ENCODE measurements at regions not wholly inside any gene's neighbourhood (a gene's known extent, or its start where the extent isn't known, plus 50 kb on each side); places are given as distances from the start of the nearest gene placed in this dataset.

GRCh38 chr1:73644198-73644597 lies 553.8 kb downstream of the LRRIQ3 start:
- Histone ChIP-seq H3K36me3 (ENCODE audit: insufficient read depth, low read length) (no peaks in the 10 kb centered on the region), H3K9me3 (replicated peaks; ENCODE audit: low read length) (peaks cover 3% of the 10 kb centered on the region), H3K4me2 (ENCODE audit: low read length) (no peak overlapping the region), H3K9ac (ENCODE audit: low read depth, low read length) (no peak overlapping the region), H3K4me1 (ENCODE audit: control insufficient read depth, insufficient read depth, low read length) (no peaks in the 10 kb centered on the region), H3K27me3 (ENCODE audit: control insufficient read depth, insufficient read depth, low read length) (no peaks in the 10 kb centered on the region), H3K4me3 (ENCODE audit: low read length) (no peak overlapping the region)

GRCh38 chr1:73639494-73639893 lies 558.5 kb downstream of the LRRIQ3 start:
- Histone ChIP-seq H3K4me1 (ENCODE audit: control insufficient read depth, insufficient read depth, low read length) (no peaks in the 10 kb centered on the region), H3K9me3 (replicated peaks; ENCODE audit: low read length) (no peaks in the 10 kb centered on the region), H3K4me3 (ENCODE audit: low read length) (no peak overlapping the region), H3K9ac (ENCODE audit: low read depth, low read length) (no peak overlapping the region), H3K36me3 (ENCODE audit: insufficient read depth, low read length) (no peaks in the 10 kb centered on the region), H3K27me3 (ENCODE audit: control insufficient read depth, insufficient read depth, low read length) (no peaks in the 10 kb centered on the region), H3K4me2 (ENCODE audit: low read length) (no peak overlapping the region)

- Histone ChIP-seq H3K27me3 (ENCODE audit: control insufficient read depth, insufficient read depth, low read length) (no peaks in the 10 kb centered on the region), H3K4me2 (ENCODE audit: low read length) (no peak overlapping the region), H3K4me1 (ENCODE audit: control insufficient read depth, insufficient read depth, low read length) (no peaks in the 10 kb centered on the region), H3K9ac (ENCODE audit: low read depth, low read length) (no peak overlapping the region), H3K36me3 (ENCODE audit: insufficient read depth, low read length) (no peaks in the 10 kb centered on the region), H3K4me3 (ENCODE audit: low read length) (no peak overlapping the region), H3K9me3 (replicated peaks; ENCODE audit: low read length) (no peaks in the 10 kb centered on the region)
These were observed 560.7 kb downstream of the LRRIQ3 start for GRCh38 chr1:73637264-73637663.

GRCh38 chr1:73635021-73635420 lies 563.0 kb downstream of the LRRIQ3 start:
- Histone ChIP-seq H3K9ac (ENCODE audit: low read depth, low read length) (no peak overlapping the region), H3K4me3 (ENCODE audit: low read length) (no peak overlapping the region), H3K4me1 (ENCODE audit: control insufficient read depth, insufficient read depth, low read length) (no peaks in the 10 kb centered on the region), H3K4me2 (ENCODE audit: low read length) (no peak overlapping the region), H3K36me3 (ENCODE audit: insufficient read depth, low read length) (no peaks in the 10 kb centered on the region), H3K27me3 (ENCODE audit: control insufficient read depth, insufficient read depth, low read length) (no peaks in the 10 kb centered on the region), H3K9me3 (replicated peaks; ENCODE audit: low read length) (no peaks in the 10 kb centered on the region)

- Histone ChIP-seq H3K27me3 (ENCODE audit: control insufficient read depth, insufficient read depth, low read length) (no peaks in the 10 kb centered on the region), H3K4me1 (ENCODE audit: control insufficient read depth, insufficient read depth, low read length) (no peaks in the 10 kb centered on the region), H3K36me3 (ENCODE audit: insufficient read depth, low read length) (no peaks in the 10 kb centered on the region), H3K4me2 (ENCODE audit: low read length) (no peak overlapping the region), H3K9ac (ENCODE audit: low read depth, low read length) (no peak overlapping the region), H3K4me3 (ENCODE audit: low read length) (no peak overlapping the region), H3K9me3 (replicated peaks; ENCODE audit: low read length) (no peaks in the 10 kb centered on the region)
These were observed 570.3 kb downstream of the LRRIQ3 start for GRCh38 chr1:73627723-73628122.

- H3K4me3 ChIP-seq (ENCODE audit: low read length), result no peak overlapping the region
- no peak overlapping the region for H3K9ac ChIP-seq (ENCODE audit: low read depth, low read length)
- H3K36me3 ChIP-seq (ENCODE audit: insufficient read depth, low read length), result no peaks in the 10 kb centered on the region
- no peaks in the 10 kb centered on the region for H3K27me3 ChIP-seq (ENCODE audit: control insufficient read depth, insufficient read depth, low read length)
- H3K9me3 ChIP-seq (replicated peaks; ENCODE audit: low read length), result no peaks in the 10 kb centered on the region
- no peak overlapping the region for H3K4me2 ChIP-seq (ENCODE audit: low read length)
- H3K4me1 ChIP-seq (ENCODE audit: control insufficient read depth, insufficient read depth, low read length), result no peaks in the 10 kb centered on the region
These were observed 571.6 kb downstream of the LRRIQ3 start for GRCh38 chr1:73626326-73626725.

GRCh38 chr1:73623946-73624345 lies 574.0 kb downstream of the LRRIQ3 start:
- no peak overlapping the region for H3K4me2 ChIP-seq (ENCODE audit: low read length)
- H3K4me1 ChIP-seq (ENCODE audit: control insufficient read depth, insufficient read depth, low read length), result no peaks in the 10 kb centered on the region
- H3K4me3 ChIP-seq (ENCODE audit: low read length), result no peak overlapping the region
- no peaks in the 10 kb centered on the region for H3K27me3 ChIP-seq (ENCODE audit: control insufficient read depth, insufficient read depth, low read length)
- H3K9me3 ChIP-seq (replicated peaks; ENCODE audit: low read length), result no peaks in the 10 kb centered on the region
- H3K9ac ChIP-seq (ENCODE audit: low read depth, low read length), result no peak overlapping the region
- no peaks in the 10 kb centered on the region for H3K36me3 ChIP-seq (ENCODE audit: insufficient read depth, low read length)

- H3K4me1 ChIP-seq (ENCODE audit: control insufficient read depth, insufficient read depth, low read length), result no peaks in the 10 kb centered on the region
- H3K9me3 ChIP-seq (replicated peaks; ENCODE audit: low read length), result peaks cover 7% of the 10 kb centered on the region
- no peak overlapping the region for H3K4me2 ChIP-seq (ENCODE audit: low read length)
- no peaks in the 10 kb centered on the region for H3K36me3 ChIP-seq (ENCODE audit: insufficient read depth, low read length)
- no peak overlapping the region for H3K4me3 ChIP-seq (ENCODE audit: low read length)
- no peak overlapping the region for H3K9ac ChIP-seq (ENCODE audit: low read depth, low read length)
- H3K27me3 ChIP-seq (ENCODE audit: control insufficient read depth, insufficient read depth, low read length), result no peaks in the 10 kb centered on the region
These were observed 580.8 kb downstream of the LRRIQ3 start for GRCh38 chr1:73617145-73617544.

- no peaks in the 10 kb centered on the region for H3K27me3 ChIP-seq (ENCODE audit: control insufficient read depth, insufficient read depth, low read length)
- H3K9me3 ChIP-seq (replicated peaks; ENCODE audit: low read length), result no peaks in the 10 kb centered on the region
- H3K9ac ChIP-seq (ENCODE audit: low read depth, low read length), result no peak overlapping the region
- H3K36me3 ChIP-seq (ENCODE audit: insufficient read depth, low read length), result no peaks in the 10 kb centered on the region
- H3K4me1 ChIP-seq (ENCODE audit: control insufficient read depth, insufficient read depth, low read length), result no peaks in the 10 kb centered on the region
- no peak overlapping the region for H3K4me3 ChIP-seq (ENCODE audit: low read length)
- H3K4me2 ChIP-seq (ENCODE audit: low read length), result no peak overlapping the region
These were observed 586.3 kb downstream of the LRRIQ3 start for GRCh38 chr1:73611681-73612080.

GRCh38 chr1:73604739-73605138 lies 593.2 kb downstream of the LRRIQ3 start:
- H3K27me3 ChIP-seq (ENCODE audit: control insufficient read depth, insufficient read depth, low read length), result no peaks in the 10 kb centered on the region
- H3K9ac ChIP-seq (ENCODE audit: low read depth, low read length), result no peak overlapping the region
- no peaks in the 10 kb centered on the region for H3K9me3 ChIP-seq (replicated peaks; ENCODE audit: low read length)
- H3K4me1 ChIP-seq (ENCODE audit: control insufficient read depth, insufficient read depth, low read length), result no peaks in the 10 kb centered on the region
- H3K4me3 ChIP-seq (ENCODE audit: low read length), result no peak overlapping the region
- H3K4me2 ChIP-seq (ENCODE audit: low read length), result no peak overlapping the region
- no peaks in the 10 kb centered on the region for H3K36me3 ChIP-seq (ENCODE audit: insufficient read depth, low read length)

- H3K4me1 ChIP-seq (ENCODE audit: control insufficient read depth, insufficient read depth, low read length), result no peaks in the 10 kb centered on the region
- H3K9ac ChIP-seq (ENCODE audit: low read depth, low read length), result no peak overlapping the region
These were observed 593.8 kb downstream of the LRRIQ3 start for GRCh38 chr1:73604211-73604610.

GRCh38 chr1:73593804-73594203 lies 604.2 kb downstream of the LRRIQ3 start:
- no peaks in the 10 kb centered on the region for H3K36me3 ChIP-seq (ENCODE audit: insufficient read depth, low read length)
- no peak overlapping the region for H3K9ac ChIP-seq (ENCODE audit: low read depth, low read length)
- no peak overlapping the region for H3K4me2 ChIP-seq (ENCODE audit: low read length)
- no peaks in the 10 kb centered on the region for H3K27me3 ChIP-seq (ENCODE audit: control insufficient read depth, insufficient read depth, low read length)
- no peaks in the 10 kb centered on the region for H3K4me1 ChIP-seq (ENCODE audit: control insufficient read depth, insufficient read depth, low read length)
- H3K4me3 ChIP-seq (ENCODE audit: low read length), result no peak overlapping the region
- no peaks in the 10 kb centered on the region for H3K9me3 ChIP-seq (replicated peaks; ENCODE audit: low read length)

More at GRCh38 chr1:73604211-73604610, 593.8 kb downstream of the LRRIQ3 start:
- Histone ChIP-seq H3K4me3 (ENCODE audit: low read length) (no peak overlapping the region), H3K36me3 (ENCODE audit: insufficient read depth, low read length) (no peaks in the 10 kb centered on the region), H3K9me3 (replicated peaks; ENCODE audit: low read length) (no peaks in the 10 kb centered on the region), H3K4me2 (ENCODE audit: low read length) (no peak overlapping the region), H3K27me3 (ENCODE audit: control insufficient read depth, insufficient read depth, low read length) (no peaks in the 10 kb centered on the region)
